GF-D8 (cell line): ENCODE measurements at regions not wholly inside any gene's neighbourhood (a gene's known extent, or its start where the extent isn't known, plus 50 kb on each side); places are given as distances from the start of the nearest gene placed in this dataset.

Experiments
- DNase-seq: peaks from one replicate; lab custom pipeline; 2025; lab: John Stamatoyannopoulos, UW

DNA sequence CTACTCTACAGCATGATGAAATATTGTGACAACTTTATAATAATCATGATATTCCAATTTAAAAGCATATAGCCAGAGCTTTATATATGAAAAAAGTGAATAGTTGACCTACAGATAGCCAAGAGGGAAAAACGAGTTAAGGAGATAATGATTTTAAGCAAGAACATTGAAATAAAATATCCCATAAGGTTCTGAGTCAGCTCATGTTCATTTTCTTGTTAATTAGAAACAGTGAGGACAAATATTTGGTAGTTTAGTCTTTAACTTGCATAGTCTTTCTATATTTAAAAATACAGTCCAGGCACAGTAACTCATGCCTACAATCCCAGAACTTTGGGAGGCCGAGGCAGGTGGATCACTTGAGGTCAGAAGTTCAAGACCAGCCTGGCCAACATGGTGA is 55.8 kb upstream of the CDH6 start:
- DNase-seq = no peak

DNA sequence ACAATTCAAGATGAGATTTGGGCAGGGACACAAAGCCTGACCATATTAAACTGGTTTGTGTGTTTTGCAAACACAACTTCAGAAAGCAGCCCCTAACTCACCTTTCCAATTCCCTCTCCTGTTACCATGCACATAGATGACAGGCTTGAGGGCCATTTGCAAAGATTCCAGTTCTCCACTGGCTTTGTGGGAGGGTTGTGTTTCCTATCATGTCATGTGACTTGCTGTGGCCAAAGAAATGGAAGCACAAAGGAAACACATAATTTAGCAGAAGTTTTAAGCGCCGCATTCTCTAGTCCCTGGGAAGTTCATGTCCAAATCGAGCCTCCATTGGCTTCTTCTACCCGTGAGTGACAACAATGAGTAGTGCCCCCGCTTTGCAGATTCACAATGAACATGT is 57.9 kb upstream of the CDH6 start:
- DNase-seq = no peak

DNA sequence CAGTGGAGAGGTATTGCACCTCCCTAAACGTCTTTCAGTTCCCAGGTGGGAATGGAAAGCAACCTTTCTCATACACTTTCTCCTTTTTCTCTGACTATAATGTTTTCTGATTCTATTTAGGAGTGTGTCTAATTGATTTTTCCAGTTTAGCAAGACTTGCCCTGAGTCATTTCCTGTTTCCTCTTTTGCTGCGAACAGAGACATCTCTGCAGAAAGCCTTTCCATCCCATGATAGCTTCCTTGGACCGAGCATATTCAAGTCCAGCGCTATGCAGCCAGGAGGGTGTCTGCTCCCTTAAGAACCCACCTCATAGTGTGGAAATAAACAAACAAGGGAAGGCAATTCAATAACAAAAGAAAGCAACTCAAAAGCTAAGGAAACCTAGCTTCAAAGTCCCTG is 60.0 kb upstream of the CDH6 start:
- DNase-seq = peak; percentile 1

DNA sequence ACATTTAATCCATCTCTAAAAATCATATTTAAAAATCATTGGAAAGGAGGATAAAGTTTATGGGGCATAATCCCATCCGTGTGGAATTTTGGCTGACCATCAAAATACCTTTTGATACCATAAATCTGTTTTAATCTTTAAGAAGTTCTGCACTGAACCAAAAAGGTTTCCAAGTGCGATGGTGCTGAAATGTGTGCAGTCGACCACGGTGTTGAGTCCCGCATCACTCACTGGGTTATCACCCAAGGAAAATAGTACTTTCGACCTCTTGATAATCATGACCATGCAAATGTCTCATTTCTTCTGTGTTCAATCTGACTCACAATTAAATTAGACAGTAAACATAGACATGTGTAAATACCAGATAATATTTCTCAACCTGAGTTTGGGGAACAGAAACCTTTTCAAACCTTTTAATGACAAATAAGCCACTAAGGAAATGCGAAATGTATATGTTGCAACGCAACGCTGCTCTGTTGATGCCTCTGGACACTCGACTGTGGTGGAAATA is 62.0 kb upstream of the CDH6 start:
- no peak for DNase-seq

DNA sequence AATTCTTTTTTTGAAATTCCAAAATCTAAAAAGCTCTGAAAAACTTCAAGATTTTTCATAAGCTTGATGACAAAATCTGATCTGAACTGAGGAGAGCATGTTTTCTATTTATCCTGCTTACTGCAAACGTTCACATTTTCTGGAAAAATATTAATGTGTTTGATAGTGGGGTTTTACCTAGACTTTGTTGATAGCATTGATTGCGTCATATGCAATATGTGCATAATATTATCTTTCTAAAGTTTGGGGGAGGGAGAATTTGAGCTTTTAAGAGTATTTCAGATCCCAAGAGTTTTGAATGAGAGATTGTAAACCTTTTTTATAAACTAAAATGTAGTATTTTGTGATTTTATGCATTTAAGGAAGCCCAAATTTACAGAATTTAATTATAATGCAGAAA is 62.8 kb upstream of the CDH6 start:
- DNase-seq = no peak

DNA sequence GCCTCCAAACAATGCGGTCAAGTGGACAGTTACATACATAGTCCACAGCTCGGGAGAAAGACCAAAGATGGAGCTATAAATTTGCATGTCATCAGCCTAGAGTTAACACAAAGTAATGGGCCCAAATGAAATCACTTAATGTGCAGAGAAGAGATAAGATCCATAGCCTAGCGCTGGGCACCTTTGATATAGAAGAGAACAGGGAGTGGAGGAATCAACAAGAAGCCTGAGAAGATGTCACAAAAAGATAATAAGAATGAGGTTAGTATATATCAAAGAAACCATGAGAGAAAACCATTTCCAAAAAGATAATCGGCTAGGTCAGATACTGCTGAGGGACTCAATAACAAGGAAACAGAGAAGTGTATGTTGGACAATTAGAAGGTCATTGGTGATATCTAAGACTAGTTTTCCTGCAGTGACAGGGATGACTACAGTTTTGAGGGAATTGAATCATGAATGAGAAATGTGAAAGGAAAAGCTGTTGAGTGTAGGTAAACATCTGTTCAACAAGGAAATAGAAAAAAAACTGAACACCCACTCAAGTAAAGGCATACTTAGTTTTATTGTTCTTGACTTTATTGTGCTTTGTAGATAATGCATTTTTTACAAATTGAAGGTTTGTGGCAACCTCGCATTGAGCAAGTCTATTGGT is 68.7 kb upstream of the CDH6 start:
- no peak for DNase-seq

DNA sequence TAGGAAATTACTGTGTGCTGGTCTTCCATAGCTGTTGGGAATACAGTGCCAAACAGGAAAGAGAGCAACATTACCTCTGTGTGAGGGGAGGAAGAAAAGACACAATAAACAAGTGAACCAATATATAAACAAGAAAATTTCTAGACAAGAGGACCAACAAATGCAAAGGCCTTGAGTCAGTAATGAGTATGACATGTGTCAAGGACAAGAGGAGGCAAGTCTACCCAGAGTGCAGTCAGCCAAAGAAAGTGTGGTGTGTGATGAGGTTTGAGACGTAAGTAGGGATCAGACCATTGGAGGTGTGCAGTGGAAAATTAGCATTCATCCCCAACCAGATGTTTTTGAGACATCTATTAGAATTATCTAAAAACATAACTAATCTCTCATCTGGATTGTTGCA is 69.5 kb upstream of the CDH6 start:
- no peak for DNase-seq

DNA sequence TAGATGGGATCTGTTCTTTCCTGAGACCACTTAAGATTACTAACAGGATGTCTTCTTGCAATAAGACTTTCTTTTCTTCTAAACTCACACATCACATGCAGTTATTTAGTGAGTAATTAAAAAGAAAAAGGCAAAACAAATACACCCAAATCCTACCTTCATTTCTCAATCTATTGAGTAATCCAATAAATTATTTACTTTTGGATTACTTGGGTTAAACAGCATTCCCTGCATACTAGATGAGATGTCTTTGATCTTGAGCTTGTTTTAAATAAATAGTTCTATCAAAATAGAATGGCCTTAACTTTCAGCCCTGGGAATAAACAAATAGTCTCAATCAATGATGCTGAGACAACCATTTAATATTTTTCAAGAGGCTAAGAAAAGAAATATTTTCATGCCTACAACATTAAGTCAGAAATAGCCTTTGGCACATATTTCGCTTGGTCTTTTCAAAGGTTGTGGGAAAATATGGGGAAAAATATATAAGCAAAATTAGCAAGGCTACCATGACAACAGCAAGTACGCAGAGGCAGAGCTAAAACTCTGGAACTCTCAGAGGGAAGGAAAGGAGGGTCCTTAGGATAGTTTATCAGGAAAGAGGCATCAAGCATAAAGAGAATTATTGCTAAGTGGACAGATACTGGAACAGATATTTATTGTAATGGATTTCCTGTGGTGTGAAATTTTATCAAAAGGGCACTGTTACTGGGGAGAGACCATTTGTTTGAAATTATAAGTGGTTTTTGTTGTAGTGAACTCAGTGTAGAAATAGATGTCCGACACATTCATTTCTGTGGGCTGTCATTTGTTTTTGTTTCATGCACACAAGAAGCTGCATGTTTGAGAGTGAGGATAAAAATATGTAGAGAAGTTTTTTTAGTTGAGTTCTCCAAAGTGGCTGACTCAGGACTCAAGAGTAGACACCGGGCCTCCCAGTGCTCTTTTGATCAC is 70.2 kb upstream of the CDH6 start:
- no peak for DNase-seq

DNA sequence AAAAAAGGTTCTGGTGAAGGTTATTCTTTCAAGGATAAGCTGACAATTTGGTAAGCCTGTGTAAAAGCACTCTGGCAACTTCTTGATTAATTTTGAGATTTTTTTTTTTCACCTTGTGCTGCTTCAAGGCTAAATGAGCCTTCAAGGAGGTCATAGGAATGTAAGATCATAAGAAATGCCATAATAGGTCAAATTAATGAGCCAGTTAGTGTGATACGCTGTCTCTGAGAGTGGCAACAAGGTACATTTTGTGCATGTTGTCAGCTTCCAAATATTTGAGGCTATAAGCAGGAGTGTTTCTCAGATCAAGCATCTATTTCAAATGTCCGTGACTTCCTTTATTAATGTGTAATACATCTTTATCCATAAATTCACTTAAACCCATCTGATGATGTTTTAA is 72.3 kb upstream of the CDH6 start:
- DNase-seq = no peak

DNA sequence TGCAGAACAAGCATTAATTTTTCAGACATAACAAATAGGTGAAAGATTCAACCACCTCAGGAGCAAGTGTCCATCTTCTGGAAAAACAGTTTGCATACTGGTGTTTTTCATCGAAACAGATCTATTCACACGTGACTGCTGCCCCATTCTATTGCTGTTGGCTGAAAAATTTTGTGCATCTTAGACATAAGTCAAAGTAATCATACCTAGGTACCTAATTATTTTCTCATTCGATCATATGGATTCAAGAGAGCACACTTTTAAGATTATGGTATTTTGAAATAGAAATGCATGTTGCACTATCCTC is 72.9 kb upstream of the CDH6 start:
- no peak for DNase-seq

DNA sequence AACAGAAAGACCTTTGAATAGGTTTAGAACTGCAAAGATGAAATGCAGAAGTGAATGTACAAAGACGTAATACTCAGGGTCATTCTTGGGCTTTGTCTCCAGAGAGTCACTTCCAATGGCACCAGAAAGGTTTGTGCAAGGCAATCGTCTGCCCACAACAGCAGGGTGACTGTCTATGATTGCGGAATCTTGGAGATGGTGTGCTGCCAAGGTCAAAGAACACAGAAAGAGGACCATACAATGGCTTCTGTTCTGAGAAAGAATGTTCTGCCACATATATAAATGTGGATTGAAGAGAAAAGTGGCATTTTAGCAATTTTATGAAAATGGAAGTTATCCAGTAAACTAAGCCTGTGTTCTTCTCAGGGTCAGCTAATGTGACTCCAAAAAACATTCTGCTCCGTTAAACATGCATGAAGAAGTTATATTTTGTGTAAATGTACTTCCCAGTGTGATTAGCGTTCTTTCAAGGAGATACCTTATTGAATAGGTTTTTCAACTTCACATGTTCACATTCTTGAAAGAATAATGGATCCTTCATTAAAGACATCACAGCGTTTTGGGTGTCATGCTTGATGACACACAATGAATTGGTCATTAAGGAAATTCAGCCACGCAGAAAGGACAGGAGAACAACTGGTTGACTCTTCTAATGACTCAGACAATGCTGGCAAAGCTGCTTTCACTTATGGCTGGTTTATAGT is 73.4 kb upstream of the CDH6 start:
- no peak for DNase-seq

DNA sequence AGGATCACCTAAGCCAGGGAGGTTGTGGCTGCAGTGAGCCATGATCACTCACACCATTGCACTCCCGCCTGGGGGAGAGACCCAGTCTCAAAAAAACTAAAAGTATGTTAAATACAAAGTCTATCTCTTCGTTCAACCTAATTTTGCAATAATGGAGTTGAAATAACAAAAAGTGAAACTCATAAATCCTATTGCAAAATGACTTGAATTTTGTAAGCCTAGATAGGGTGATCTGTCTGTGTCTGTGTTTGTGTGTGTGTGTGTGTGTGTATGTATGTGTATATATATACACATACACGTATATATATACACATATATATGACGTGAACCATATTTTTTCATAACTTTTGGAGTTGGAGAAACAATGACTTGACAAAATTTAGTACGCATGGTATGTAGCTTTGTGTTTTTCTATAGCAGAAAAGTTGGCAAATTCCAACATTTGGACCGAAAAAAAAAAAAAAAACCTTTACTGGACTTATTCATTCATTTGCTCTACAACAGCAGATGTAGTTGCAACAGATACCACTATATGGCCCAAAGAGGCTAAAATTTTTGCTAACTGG is 76.9 kb upstream of the CDH6 start:
- DNase-seq = no peak

DNA sequence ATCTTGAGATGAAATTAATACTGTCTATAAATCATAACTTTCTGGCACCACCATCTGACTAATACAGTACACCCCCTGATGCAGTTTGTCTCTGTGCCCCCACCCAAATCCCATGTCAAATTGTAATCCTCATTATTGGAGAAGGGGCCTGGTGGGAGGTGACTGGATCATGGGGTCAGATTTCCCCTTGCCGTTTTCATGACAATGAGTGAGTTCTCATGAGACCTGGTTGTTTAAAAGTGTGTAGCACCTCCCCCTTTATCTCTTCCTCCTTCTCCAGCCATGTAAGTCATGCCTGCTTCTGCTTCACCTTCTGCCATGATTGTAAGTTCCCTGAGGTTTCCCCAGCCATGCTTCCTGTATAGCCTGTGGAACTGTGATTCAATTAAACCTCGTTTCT is 78.7 kb upstream of the CDH6 start:
- no peak for DNase-seq

DNA sequence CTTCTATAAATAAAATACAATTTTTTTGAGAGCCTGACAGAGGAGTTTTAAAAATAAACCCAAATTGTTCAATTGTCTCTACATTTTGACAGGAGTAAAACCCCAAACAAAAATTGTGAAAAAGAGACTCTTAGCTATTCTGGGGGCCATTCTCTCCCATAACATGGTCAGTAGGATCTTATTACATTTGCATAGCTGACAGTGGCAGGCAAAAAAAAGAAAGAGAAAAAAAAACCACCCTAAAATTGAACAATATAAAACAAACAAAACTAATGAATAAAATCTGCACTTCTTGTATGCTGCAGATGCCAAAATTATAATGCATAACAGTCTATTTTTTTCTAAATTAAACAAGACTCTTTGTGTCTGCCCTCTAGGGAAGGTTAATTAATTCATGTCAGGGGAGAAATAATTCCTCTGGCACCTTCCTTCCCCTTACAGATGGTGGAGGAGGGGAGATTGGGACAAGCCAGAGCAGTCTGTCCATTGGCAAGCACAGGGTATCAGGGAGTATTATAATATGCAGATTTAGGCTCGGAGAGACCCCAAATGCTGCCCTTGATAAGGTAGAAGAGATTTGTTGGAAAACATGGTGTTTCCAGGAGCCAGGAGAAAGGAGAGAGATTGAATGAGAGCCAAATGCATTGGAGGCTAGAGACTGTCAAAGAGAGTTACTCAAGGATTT is 79.7 kb upstream of the CDH6 start:
- DNase-seq = no peak

DNA sequence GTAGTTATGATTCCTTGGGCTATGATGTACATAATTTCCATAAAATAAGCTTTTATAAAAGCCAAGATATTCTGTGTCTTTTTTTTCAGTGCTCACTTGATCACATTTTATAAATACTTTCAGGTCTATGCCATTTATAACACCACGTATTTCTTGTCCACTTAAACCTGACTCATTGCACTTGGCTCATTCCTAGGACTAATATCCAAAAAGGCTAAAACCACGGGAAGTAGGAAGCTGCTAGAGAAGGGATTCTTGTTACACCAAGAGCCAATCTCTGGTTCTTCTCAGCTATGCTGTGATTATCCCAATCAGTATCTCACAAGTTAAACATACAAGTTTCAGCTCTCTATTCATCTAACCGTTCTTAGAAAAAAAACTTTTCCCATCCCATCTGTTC is 80.4 kb upstream of the CDH6 start:
- DNase-seq = no peak

DNA sequence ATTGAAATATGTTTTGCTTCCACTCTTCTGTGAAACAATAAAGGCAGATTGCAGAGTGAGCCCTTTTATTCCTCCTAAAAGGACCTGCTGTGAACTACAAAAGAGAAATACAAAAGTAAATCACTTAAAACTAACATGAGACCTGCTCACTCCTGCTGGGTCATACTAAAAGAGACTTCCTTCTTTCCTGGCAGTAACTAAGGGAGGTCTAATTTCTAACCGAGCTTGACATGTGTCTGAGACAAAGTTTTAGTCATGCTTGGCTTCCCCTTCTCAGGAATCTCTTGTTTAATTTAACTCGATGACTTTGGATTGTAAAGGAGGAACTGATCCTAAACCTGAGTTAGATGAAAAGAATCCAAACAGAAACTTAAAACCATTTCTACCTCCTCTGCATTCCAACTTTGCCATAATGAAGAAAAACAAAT is 86.4 kb upstream of the CDH6 start:
- DNase-seq = no peak

DNA sequence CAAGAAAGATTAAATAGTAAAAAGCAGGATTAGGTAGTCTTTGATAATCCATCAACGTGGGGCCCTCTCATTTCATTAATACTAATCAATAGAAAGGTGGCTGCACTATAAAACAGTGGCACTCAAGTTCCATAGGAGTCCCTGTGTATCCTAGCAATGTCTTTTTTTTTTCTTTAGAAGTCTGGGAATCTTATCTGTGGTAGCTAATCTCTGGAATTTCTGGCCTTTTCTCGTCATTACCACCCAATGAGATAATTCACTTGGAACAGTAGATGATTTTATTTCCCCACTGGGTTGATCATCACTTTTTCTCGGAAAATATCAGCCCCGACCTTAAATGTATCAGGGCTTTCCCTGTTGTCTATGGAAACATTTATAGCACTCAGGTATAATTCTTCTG is 86.8 kb upstream of the CDH6 start:
- no peak for DNase-seq

DNA sequence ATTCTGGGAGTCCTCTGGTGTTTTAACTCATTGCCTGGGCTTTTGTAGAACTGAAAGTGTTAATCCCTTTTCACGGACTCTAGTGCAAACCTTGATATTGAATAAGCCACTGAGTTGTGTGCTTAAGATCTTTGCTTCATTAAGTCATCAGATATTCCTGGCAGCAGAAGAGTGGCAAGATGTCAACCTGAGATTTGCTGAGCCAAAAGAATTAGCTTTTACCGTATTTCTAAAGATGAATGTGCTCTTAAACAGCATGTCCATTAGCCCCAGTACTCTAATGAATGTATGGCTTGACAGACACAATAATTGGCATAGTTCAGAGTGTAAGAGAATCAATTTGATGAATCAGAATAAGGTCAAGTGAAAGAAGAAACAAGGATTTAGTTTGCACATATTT is 87.2 kb upstream of the CDH6 start:
- DNase-seq = no peak

DNA sequence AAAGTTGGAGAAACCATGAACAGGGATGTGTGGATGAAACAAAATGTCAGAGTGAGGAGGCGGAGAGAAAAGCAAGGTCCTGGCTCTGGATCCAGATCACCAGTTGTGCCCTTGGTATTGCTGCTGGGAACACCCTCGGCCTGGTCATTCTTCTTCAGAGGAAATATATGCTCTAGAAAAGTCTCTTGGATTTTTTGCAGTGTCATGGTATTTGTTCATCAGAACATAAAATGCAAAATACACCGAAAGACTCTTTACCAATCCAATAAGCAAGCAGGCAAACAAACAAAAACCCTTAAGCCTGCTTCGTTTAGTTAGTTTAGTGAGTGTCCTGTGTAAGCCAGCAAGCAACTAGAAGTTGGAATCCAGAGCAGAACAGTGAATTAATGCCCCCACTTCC is 88.7 kb upstream of the CDH6 start:
- DNase-seq = no peak

DNA sequence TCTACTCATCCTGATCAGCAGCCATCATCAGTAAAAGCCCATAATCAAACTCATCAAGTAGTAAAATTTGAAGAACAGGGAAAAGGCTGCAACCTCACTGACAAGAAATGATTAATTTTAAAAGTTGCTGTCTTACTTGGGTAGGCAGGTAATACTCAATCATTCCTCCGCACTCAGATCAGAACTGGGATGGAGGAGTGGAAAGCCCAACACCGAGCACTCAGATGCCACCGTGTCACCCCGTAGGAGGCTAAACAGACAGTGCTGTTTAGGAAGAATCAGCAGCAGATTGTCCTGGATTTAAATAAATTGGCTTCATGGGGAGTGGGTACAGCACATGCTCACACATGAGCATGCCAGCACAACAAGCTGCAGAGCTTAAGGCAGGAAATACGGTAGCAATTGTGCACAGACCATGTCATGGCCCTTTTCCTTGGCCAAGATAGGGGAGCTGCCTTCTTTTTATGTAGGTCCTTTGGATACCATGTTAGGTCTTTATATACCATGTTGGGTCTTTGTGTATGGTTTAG is 92.6 kb upstream of the CDH6 start:
- DNase-seq = no peak

DNA sequence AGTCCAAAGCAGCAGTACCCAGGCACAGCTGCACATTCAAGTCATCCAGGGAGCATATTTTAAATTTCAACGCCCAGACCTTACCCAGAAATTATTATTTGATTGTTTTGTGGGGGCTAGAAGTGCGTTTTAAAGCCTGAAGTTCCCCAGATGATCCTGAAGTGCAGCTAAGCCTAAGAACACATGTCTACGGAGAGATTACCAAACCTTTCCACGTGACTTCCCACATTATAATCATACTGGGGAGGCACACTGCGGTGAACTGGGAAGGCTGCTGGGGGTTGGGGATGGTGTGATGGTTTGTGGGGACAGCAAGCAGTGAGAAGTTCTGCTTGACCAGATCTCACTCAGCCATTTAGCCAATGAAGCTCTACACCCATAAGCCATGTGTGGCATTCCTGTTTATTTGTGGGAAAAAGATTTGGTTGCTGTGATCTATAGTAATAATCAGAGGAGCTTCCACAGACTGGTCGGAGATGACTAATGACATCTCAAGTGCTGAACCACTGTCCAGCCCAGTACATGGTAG is 93.4 kb upstream of the CDH6 start:
- DNase-seq = no peak

DNA sequence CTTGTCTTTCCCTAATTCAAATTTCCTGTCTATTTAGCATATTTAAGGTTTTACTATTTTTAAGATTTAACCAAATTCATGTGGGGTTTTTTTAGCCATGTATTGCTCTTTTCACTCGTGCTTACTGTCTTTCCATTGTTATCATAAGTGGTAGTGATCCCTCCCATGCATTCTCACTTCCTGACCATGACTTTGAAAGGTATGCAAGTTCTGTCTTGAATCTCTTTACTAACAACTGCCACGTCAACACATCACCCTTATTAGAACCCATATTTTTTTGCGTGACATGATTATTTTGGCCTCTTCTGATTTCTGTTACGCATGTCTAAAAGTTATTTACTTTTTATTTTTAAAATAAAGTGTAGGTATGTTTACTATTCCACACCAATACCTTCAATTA is 94.7 kb upstream of the CDH6 start:
- no peak for DNase-seq
